WERI-Rb-1 (cell line): ENCODE measurements at regions not wholly inside any gene's neighbourhood (a gene's known extent, or its start where the extent isn't known, plus 50 kb on each side); places are given as distances from the start of the nearest gene placed in this dataset.

ENCODE experiments used
- DNase-seq: peaks from one replicate; pipeline ENCODE4 v3.0.0-alpha.2; 2020
- H3K27ac ChIP-seq: fragments of 250-450 bp; sonication (Bioruptor Pico); 2 replicates; pipeline ENCODE4 v1.5.1; 2020; ENCODE audit warnings: mild to moderate bottlenecking, moderate library complexity
- H3K27me3 ChIP-seq: fragments of 250-450 bp; sonication (Bioruptor Pico); 2 replicates; pipeline ENCODE4 v1.5.1; 2021; ENCODE audit warnings: mild to moderate bottlenecking, low read depth, moderate library complexity; ENCODE audit not compliant: insufficient read depth, severe bottlenecking
- H3K36me3 ChIP-seq: fragments of 250-450 bp; sonication (Bioruptor Pico); 2 replicates; pipeline ENCODE4 v1.5.1; 2020; ENCODE audit warnings: mild to moderate bottlenecking, moderate library complexity
- H3K4me3 ChIP-seq: 2 replicates; pipeline ENCODE4 v1.5.1; 2011; ENCODE audit warnings: low read depth, mild to moderate bottlenecking, control low read depth, low read length
- H3K9me3 ChIP-seq: fragments of 250-450 bp; sonication (Bioruptor Pico); 2 replicates; pipeline ENCODE4 v1.5.1; 2021; ENCODE audit warnings: mild to moderate bottlenecking, moderate library complexity; ENCODE audit not compliant: severe bottlenecking
- TF ChIP-seq, protein P1 (sequence below): IDR thresholded peaks from 2 replicates; pipeline ENCODE4 v1.5.1; 2011; ENCODE audit warnings: low read depth, mild to moderate bottlenecking, control low read depth, inconsistent platforms, low read length

GRCh38 chr7:121587435-121587834, 191.3 kb upstream of the FAM3C start:
- no peak for DNase-seq
- Histone ChIP-seq H3K27ac (no peak overlapping the region), H3K4me3 (no peak overlapping the region), H3K36me3 (no peaks in the 10 kb centered on the region), H3K9me3 (no peaks in the 10 kb centered on the region), H3K27me3 (no peaks in the 10 kb centered on the region)
- TF ChIP-seq, protein P1, sequence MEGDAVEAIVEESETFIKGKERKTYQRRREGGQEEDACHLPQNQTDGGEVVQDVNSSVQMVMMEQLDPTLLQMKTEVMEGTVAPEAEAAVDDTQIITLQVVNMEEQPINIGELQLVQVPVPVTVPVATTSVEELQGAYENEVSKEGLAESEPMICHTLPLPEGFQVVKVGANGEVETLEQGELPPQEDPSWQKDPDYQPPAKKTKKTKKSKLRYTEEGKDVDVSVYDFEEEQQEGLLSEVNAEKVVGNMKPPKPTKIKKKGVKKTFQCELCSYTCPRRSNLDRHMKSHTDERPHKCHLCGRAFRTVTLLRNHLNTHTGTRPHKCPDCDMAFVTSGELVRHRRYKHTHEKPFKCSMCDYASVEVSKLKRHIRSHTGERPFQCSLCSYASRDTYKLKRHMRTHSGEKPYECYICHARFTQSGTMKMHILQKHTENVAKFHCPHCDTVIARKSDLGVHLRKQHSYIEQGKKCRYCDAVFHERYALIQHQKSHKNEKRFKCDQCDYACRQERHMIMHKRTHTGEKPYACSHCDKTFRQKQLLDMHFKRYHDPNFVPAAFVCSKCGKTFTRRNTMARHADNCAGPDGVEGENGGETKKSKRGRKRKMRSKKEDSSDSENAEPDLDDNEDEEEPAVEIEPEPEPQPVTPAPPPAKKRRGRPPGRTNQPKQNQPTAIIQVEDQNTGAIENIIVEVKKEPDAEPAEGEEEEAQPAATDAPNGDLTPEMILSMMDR = no peak

- no peaks in the 10 kb centered on the region for H3K9me3 ChIP-seq
- DNase-seq = no peak
- no peak overlapping the region for H3K4me3 ChIP-seq
- no peaks in the 10 kb centered on the region for H3K36me3 ChIP-seq
- H3K27me3 ChIP-seq = no peaks in the 10 kb centered on the region
- TF ChIP-seq, protein P1 = no peak
- no peak overlapping the region for H3K27ac ChIP-seq
Measured at GRCh38 chr7:121582258-121582657, 186.2 kb upstream of the FAM3C start.

- TF ChIP-seq, protein P1 = no peak
- no peak for DNase-seq
- no peaks in the 10 kb centered on the region for H3K9me3 ChIP-seq
- no peak overlapping the region for H3K27ac ChIP-seq
- H3K36me3 ChIP-seq = no peaks in the 10 kb centered on the region
- H3K27me3 ChIP-seq = no peaks in the 10 kb centered on the region
- H3K4me3 ChIP-seq = no peak overlapping the region
Measured at GRCh38 chr7:121579639-121580038, 183.5 kb upstream of the FAM3C start.

DNA sequence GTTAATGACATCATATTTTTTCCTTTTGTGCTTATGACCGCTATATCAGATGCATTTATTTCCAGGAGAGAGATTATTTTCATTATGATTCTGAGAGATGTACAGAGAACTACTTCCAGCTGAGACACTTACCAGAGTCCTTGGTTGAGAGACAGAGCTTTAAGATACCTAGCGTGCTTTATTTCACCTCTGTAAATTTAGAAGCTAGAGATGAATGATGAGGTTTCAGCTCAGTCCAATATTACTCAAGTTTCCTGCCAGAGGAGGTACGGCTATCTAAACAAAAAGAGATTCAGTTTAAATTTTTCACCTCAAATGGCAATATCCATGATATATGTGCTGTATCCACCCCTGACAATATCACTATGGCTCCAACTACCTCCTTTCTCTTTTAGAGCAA, 182.6 kb upstream of the FAM3C start:
- Histone ChIP-seq H3K27me3 (no peaks in the 10 kb centered on the region), H3K36me3 (no peaks in the 10 kb centered on the region), H3K4me3 (no peak overlapping the region), H3K9me3 (no peaks in the 10 kb centered on the region), H3K27ac (no peak overlapping the region)
- TF ChIP-seq, protein P1 = no peak
- no peak for DNase-seq

- Histone ChIP-seq H3K27ac (no peak overlapping the region), H3K27me3 (no peaks in the 10 kb centered on the region), H3K4me3 (no peak overlapping the region), H3K9me3 (no peaks in the 10 kb centered on the region), H3K36me3 (no peaks in the 10 kb centered on the region)
- TF ChIP-seq, protein P1 = no peak
- DNase-seq = no peak
Measured at GRCh38 chr7:121576148-121576917, 180.2 kb upstream of the FAM3C start.
